ENCODE measurements at regions not wholly inside any gene's neighbourhood (a gene's known extent, or its start where the extent isn't known, plus 50 kb on each side); places are given as distances from the start of the nearest gene placed in this dataset.

DNA sequence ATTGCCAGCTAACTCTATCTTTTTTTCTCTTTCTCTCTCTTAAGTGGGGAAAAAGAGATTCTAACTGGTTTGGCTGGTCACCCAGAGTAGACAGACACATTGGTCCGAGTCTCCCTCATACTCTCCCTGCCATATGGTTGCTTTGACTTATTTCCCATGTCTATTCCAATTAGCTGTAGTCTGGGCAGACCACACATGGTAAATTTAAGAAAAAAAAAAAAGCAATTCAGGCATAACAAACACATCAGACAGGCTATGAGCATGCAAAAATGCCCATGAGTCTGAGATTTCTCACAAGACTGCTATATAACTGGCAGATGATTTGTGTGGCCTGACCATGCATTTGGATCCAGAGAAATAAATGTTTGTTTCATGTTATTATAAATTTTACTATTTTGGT lies 110.2 kb upstream of the FGF10 start:
- FAIRE-seq (no peak), DNase-seq (ENCODE audit: low read depth in 1 of 2, low spot score in 2 of 2) (no peak)
- H3K36me3 ChIP-seq (ENCODE audit: control insufficient read depth in 2 of 4, insufficient read depth in 4 of 4, low read length in 3 of 4) = no peaks in the 10 kb centered on the region
- H2AK5ac ChIP-seq (ENCODE audit: low read depth, low read length) = no peak overlapping the region
- H3K4me2 ChIP-seq (ENCODE audit: insufficient read depth in 1 of 2, low read depth in 2 of 2, low read length in 2 of 2) = no peak overlapping the region
- no peak overlapping the region for H2BK120ac ChIP-seq (replicated peaks; ENCODE audit: low read depth, low read length)
- H3K79me2 ChIP-seq (ENCODE audit: control insufficient read depth in 1 of 2, insufficient read depth in 2 of 2, low read length in 2 of 2) = no peaks in the 10 kb centered on the region
- H3K9me3 ChIP-seq (ENCODE audit: insufficient read depth in 2 of 2, low read depth in 1 of 2, low read length in 1 of 2) = no peaks in the 10 kb centered on the region
- H3K18ac ChIP-seq (ENCODE audit: extremely low read depth, low read length) = no peak overlapping the region
- WGBS, 2 experiments (ENCODE audit: extremely low coverage in 1 of 2, insufficient coverage in 1 of 2, insufficient read length in 1 of 2, insufficient replicate concordance in 2 of 2, low coverage in 1 of 2, low lambda C conversion rate in 2 of 2, missing lambda C conversion rate in 1 of 2) = 80% methylated on average over 1 of the region's 1 CpG; no CpG with 5 or more reads in 1 of the 2 experiments
- H3K9ac ChIP-seq (replicated peaks in 1 of 4; ENCODE audit: extremely low read depth in 1 of 4, low read depth in 3 of 4, low read length in 3 of 4) = no peak overlapping the region
- no peak overlapping the region for H2BK12ac ChIP-seq (ENCODE audit: low read depth, low read length)
- no peak overlapping the region for H3K56ac ChIP-seq (replicated peaks; ENCODE audit: insufficient read length, low read depth, low read length)
- no peaks in the 10 kb centered on the region for H4K20me1 ChIP-seq (replicated peaks in 1 of 2; ENCODE audit: control insufficient read depth in 1 of 2, insufficient read depth in 2 of 2, low read length in 2 of 2)
- H3K4me1 ChIP-seq (replicated peaks in 1 of 4; ENCODE audit: control insufficient read depth in 3 of 4, insufficient read depth in 4 of 4, low read length in 3 of 4) = no peaks in the 10 kb centered on the region
- no peak overlapping the region for H3K27ac ChIP-seq (ENCODE audit: low read depth, low read length)
- H2BK5ac ChIP-seq (ENCODE audit: low read depth, low read length) = no peak overlapping the region
- H3K4ac ChIP-seq (replicated peaks; ENCODE audit: insufficient read length, low read depth, low read length) = no peak overlapping the region
- no peak overlapping the region for H2BK20ac ChIP-seq (ENCODE audit: low read length)
- H4K5ac ChIP-seq (ENCODE audit: insufficient read length, low read depth, low read length) = no peak overlapping the region
- CTCF ChIA-PET (ENCODE audit: partially characterized antibody) = no interaction called here
- H3K14ac ChIP-seq (ENCODE audit: insufficient read length) = no peak overlapping the region
- no peak overlapping the region for H4K8ac ChIP-seq (ENCODE audit: extremely low read depth, insufficient read depth, low read length)
- H3K23me2 ChIP-seq (ENCODE audit: low read depth, low read length) = no peaks in the 10 kb centered on the region
- H2BK15ac ChIP-seq (ENCODE audit: low read length) = no peak overlapping the region
- no peaks in the 10 kb centered on the region for H3K79me1 ChIP-seq (ENCODE audit: low read depth, low read length)
- no peak overlapping the region for H2AFZ ChIP-seq (ENCODE audit: low read length)
- no peaks in the 10 kb centered on the region for H3K27me3 ChIP-seq (replicated peaks in 1 of 4; ENCODE audit: control insufficient read depth in 3 of 4, extremely low read depth in 1 of 4, insufficient read depth in 3 of 4, low read length in 3 of 4)
- POLR2A ChIA-PET (ENCODE audit: partially characterized antibody) = no interaction called here
- no peak overlapping the region for H3K4me3 ChIP-seq (ENCODE audit: extremely low read depth in 1 of 4, insufficient read depth in 2 of 4, low read depth in 3 of 4, low read length in 4 of 4)
- no peak overlapping the region for H4K91ac ChIP-seq (replicated peaks; ENCODE audit: insufficient read length, low read length)
- TF ChIP-seq YY1 (IDR thresholded peaks at IDR 0.05; ENCODE audit: low read depth, low read length) (no peak), POU5F1 (IDR thresholded peaks at IDR 0.05; ENCODE audit: low read depth, low read length) (no peak)
- H3K23ac ChIP-seq (ENCODE audit: insufficient read length) = no peak overlapping the region

Data from H1 (cell line).